HEK293 (cell line): ENCODE measurements at regions not wholly inside any gene's neighbourhood (a gene's known extent, or its start where the extent isn't known, plus 50 kb on each side); places are given as distances from the start of the nearest gene placed in this dataset.
A peak's percentile ranks its signal among the peaks of the same experiment; 100 is the strongest.

ENCODE experiments used
- CTCF ChIA-PET: fragments of 350-600 bp; formaldehyde crosslinking; extraction: SDS; loops from one replicate; lab custom pipeline; 2021; ENCODE audit warnings: antibody characterized with exemption; lab: Yijun Ruan, JAX
- POLR2A ChIA-PET: fragments of 300-600 bp; formaldehyde crosslinking; extraction: SDS; loops from one replicate; lab custom pipeline; 2020; ENCODE audit warnings: antibody characterized with exemption, inconsistent platforms; lab: Yijun Ruan, JAX
- H3K27ac ChIP-seq: fragments of 200-500 bp; sonication (Bioruptor generic); 2 replicates; pipeline ENCODE4 v1.5.1; 2014; ENCODE audit warnings: low read depth, low read length, control low read depth, inconsistent platforms; ENCODE audit errors: extremely low read depth
- H3K36me3 ChIP-seq, 2 experiments: fragments of 200-500 bp in 1 of 2; sonication (Bioruptor generic) in 1 of 2; 1 replicate in 1 of 2; 2 replicates in 1 of 2; pipeline ENCODE4 v1.5.1; 2014 to 2017; ENCODE audit warnings: inconsistent platforms in 2 of 2, low read length in 2 of 2; ENCODE audit not compliant: control insufficient read depth in 2 of 2, insufficient read depth in 1 of 2
- H3K4me1 ChIP-seq: fragments of 200-500 bp; sonication (Bioruptor generic); 2 replicates; pipeline ENCODE4 v1.5.1; 2014; ENCODE audit warnings: mild to moderate bottlenecking, low read length, inconsistent platforms; ENCODE audit not compliant: control insufficient read depth, insufficient read depth
- H3K4me3 ChIP-seq: 2 replicates; pipeline ENCODE4 v1.5.1; 2011; ENCODE audit warnings: low read depth, mild to moderate bottlenecking, control low read depth, low read length, moderate library complexity
- H3K9me3 ChIP-seq: fragments of 200-500 bp; sonication (Bioruptor generic); 2 replicates; pipeline ENCODE4 v1.5.1; 2014; ENCODE audit warnings: low read depth, low read length, inconsistent platforms; ENCODE audit not compliant: control insufficient read depth, insufficient read depth
- GLIS2 ChIP-seq: fragments of 450-650 bp; formaldehyde crosslinking; IDR thresholded peaks from 2 replicates; pipeline ENCODE4 v1.5.1; 2016; ENCODE audit warnings: missing biosample characterization, missing genetic modification characterization
- HOXD13 ChIP-seq: sonication (generic); formaldehyde crosslinking; IDR thresholded peaks from 2 replicates; pipeline ENCODE4 v1.8.0; 2022; ENCODE audit warnings: missing genetic modification reagents, borderline replicate concordance
- KLF1 ChIP-seq: fragments of 450-650 bp; formaldehyde crosslinking; IDR thresholded peaks from 2 replicates; pipeline ENCODE4 v1.5.1; 2016; ENCODE audit warnings: missing biosample characterization, missing genetic modification characterization
- KLF7 ChIP-seq: fragments of 450-650 bp; formaldehyde crosslinking; IDR thresholded peaks from 2 replicates; pipeline ENCODE4 v1.5.1; 2016; ENCODE audit warnings: missing biosample characterization, missing genetic modification characterization, borderline replicate concordance
- MZF1 ChIP-seq: fragments of 450-650 bp; formaldehyde crosslinking; IDR thresholded peaks from 2 replicates; pipeline ENCODE4 v1.5.1; 2017; ENCODE audit warnings: missing biosample characterization, missing genetic modification characterization, borderline replicate concordance
- SCRT1 ChIP-seq: fragments of 450-650 bp; formaldehyde crosslinking; IDR thresholded peaks from 2 replicates; pipeline ENCODE4 v1.5.1; 2016; ENCODE audit warnings: missing biosample characterization, missing genetic modification characterization, borderline replicate concordance
- SP2 ChIP-seq: fragments of 450-650 bp; formaldehyde crosslinking; IDR thresholded peaks from 2 replicates; pipeline ENCODE4 v1.5.1; 2016; ENCODE audit warnings: missing biosample characterization, missing genetic modification characterization
- WT1 ChIP-seq: fragments of 450-650 bp; formaldehyde crosslinking; IDR thresholded peaks from 2 replicates; pipeline ENCODE4 v1.5.1; 2016; ENCODE audit warnings: missing biosample characterization, missing genetic modification characterization
- ZBTB1 ChIP-seq: fragments of 450-650 bp; formaldehyde crosslinking; IDR thresholded peaks from 2 replicates; pipeline ENCODE4 v1.5.1; 2016; ENCODE audit warnings: missing biosample characterization, missing genetic modification characterization
- ZBTB26 ChIP-seq: fragments of 450-650 bp; formaldehyde crosslinking; optimal IDR thresholded peaks from 2 replicates; pipeline ENCODE3; 2016; ENCODE audit warnings: missing biosample characterization, mild to moderate bottlenecking, missing genetic modification characterization
- ZIC2 ChIP-seq: fragments of 450-650 bp; formaldehyde crosslinking; IDR thresholded peaks from 2 replicates; pipeline ENCODE4 v1.5.1; 2016; ENCODE audit warnings: missing biosample characterization, missing genetic modification characterization
- ZNF132 ChIP-seq: fragments of 450-650 bp; formaldehyde crosslinking; IDR thresholded peaks from 2 replicates; pipeline ENCODE4 v1.5.1; 2017; ENCODE audit warnings: missing biosample characterization, missing genetic modification characterization, borderline replicate concordance
- ZNF362 ChIP-seq: fragments of 450-650 bp; formaldehyde crosslinking; IDR thresholded peaks from 2 replicates; pipeline ENCODE4 v1.5.1; 2016; ENCODE audit warnings: missing biosample characterization, missing genetic modification characterization
- ZNF366 ChIP-seq: fragments of 450-650 bp; formaldehyde crosslinking; conservative IDR thresholded peaks from 2 replicates; pipeline ENCODE4 v1.5.1; 2016; ENCODE audit warnings: missing biosample characterization, missing genetic modification characterization
- ZNF426 ChIP-seq: fragments of 450-650 bp; formaldehyde crosslinking; IDR thresholded peaks from 2 replicates; pipeline ENCODE4 v1.5.1; 2017; ENCODE audit warnings: missing biosample characterization, missing genetic modification characterization, mild to moderate bottlenecking, inconsistent platforms, moderate library complexity
- ZNF521 ChIP-seq: fragments of 450-650 bp; formaldehyde crosslinking; IDR thresholded peaks from 2 replicates; pipeline ENCODE4 v1.5.1; 2017; ENCODE audit warnings: missing biosample characterization, mild to moderate bottlenecking, missing genetic modification characterization
- ZNF560 ChIP-seq: fragments of 450-650 bp; formaldehyde crosslinking; IDR thresholded peaks from 2 replicates; pipeline ENCODE4 v1.5.1; 2017; ENCODE audit warnings: missing biosample characterization, missing genetic modification characterization, borderline replicate concordance
- ZNF596 ChIP-seq: fragments of 450-650 bp; IDR thresholded peaks from 2 replicates; pipeline ENCODE4 v1.5.0; 2018; ENCODE audit warnings: missing biosample characterization, mild to moderate bottlenecking, missing genetic modification characterization, moderate library complexity
- ZNF645 ChIP-seq: fragments of 450-650 bp; formaldehyde crosslinking; IDR thresholded peaks from 2 replicates; pipeline ENCODE4; 2016; ENCODE audit warnings: missing biosample characterization, missing genetic modification characterization
- ZNF658 ChIP-seq: fragments of 450-650 bp; formaldehyde crosslinking; IDR thresholded peaks from 2 replicates; pipeline ENCODE4; 2016; ENCODE audit warnings: missing biosample characterization, missing genetic modification characterization
- ZNF664 ChIP-seq: fragments of 450-650 bp; formaldehyde crosslinking; IDR thresholded peaks from 2 replicates; pipeline ENCODE4 v1.5.1; 2016; ENCODE audit warnings: missing biosample characterization, missing genetic modification characterization
- ZNF707 ChIP-seq: fragments of 450-650 bp; formaldehyde crosslinking; IDR thresholded peaks from 2 replicates; pipeline ENCODE4 v1.5.1; 2016; ENCODE audit warnings: missing biosample characterization, missing genetic modification characterization
- ZNF830 ChIP-seq: fragments of 450-650 bp; IDR thresholded peaks from 2 replicates; pipeline ENCODE4 v1.5.0; 2018; ENCODE audit warnings: missing biosample characterization, missing genetic modification characterization, low read depth, mild to moderate bottlenecking, moderate library complexity

- CTCF ChIA-PET, result interaction anchor here (0.6 kb wide), 1 partner anchor 910 kb away, joined by 4 read pairs; no protein-coding TSS in a partner anchor
- no peaks in the 10 kb centered on the region for H3K36me3 ChIP-seq
- no peak overlapping the region for H3K4me3 ChIP-seq
- POLR2A ChIA-PET, result no interaction called here
- H3K27ac ChIP-seq, result no peak overlapping the region
- H3K9me3 ChIP-seq, result no peaks in the 10 kb centered on the region
- H3K4me1 ChIP-seq, result no peaks in the 10 kb centered on the region
- no peak for TF ChIP-seq ZNF830 (tag by site-specific recombination)
- TF ChIP-seq ZNF521, result no peak
- no peak for TF ChIP-seq ZNF362
- no peak for TF ChIP-seq SP2 (tag by site-specific recombination)
- TF ChIP-seq SCRT1 (tag by site-specific recombination), result no peak
- TF ChIP-seq KLF7, result no peak
Observed at GRCh38 chr4:123770884-123771283, 374.3 kb downstream of the SPRY1 start.

- no peak overlapping the region for H3K4me3 ChIP-seq
- TF ChIP-seq ZNF664 (no peak), ZNF596 (tag by site-specific recombination) (peak; percentile 67)
- H3K4me1 ChIP-seq, result no peaks in the 10 kb centered on the region
- no peaks in the 10 kb centered on the region for H3K9me3 ChIP-seq
- CTCF ChIA-PET, result no interaction called here
- H3K27ac ChIP-seq, result no peak overlapping the region
- POLR2A ChIA-PET, result no interaction called here
- no peaks in the 10 kb centered on the region for H3K36me3 ChIP-seq
Observed at GRCh38 chr4:123776267-123776666, 379.7 kb downstream of the SPRY1 start.

- ChIA-PET POLR2A (no interaction called here), CTCF (no interaction called here)
- Histone ChIP-seq H3K36me3 (no peaks in the 10 kb centered on the region), H3K27ac (no peak overlapping the region), H3K4me3 (no peak overlapping the region), H3K4me1 (no peaks in the 10 kb centered on the region), H3K9me3 (no peaks in the 10 kb centered on the region)
- TF ChIP-seq ZNF645 (tag by site-specific recombination) (no peak), ZIC2 (no peak), ZNF707 (tag by site-specific recombination) (no peak), MZF1 (tag by site-specific recombination) (no peak), ZNF366 (tag by site-specific recombination) (no peak), WT1 (tag by site-specific recombination) (no peak), KLF1 (tag by site-specific recombination) (no peak), ZNF132 (tag by site-specific recombination) (no peak), ZNF560 (tag by site-specific recombination) (no peak), GLIS2 (tag by site-specific recombination) (no peak), ZBTB26 (no peak), ZBTB1 (tag by site-specific recombination) (no peak), ZNF658 (tag by site-specific recombination) (no peak), HOXD13 (CRISPR knock-in tag) (no peak), ZNF426 (tag by site-specific recombination) (no peak), ZNF664 (no peak)
Observed at GRCh38 chr4:123777373-123777772, 380.8 kb downstream of the SPRY1 start.
